WTC11 (cell line): ENCODE measurements at regions not wholly inside any gene's neighbourhood (a gene's known extent, or its start where the extent isn't known, plus 50 kb on each side); places are given as distances from the start of the nearest gene placed in this dataset.
"Not testable (repeated sequence)": the region's sequence is repeated elsewhere in the genome, so short reads cannot be mapped to it uniquely, and the experiment has no call there.

Experiments used
- ATAC-seq: fragments of 200-7000 bp; cut with Tn5 transposase; 2 replicates; pipeline ENCODE4 v1.10.0; 2021; ENCODE audit warnings: mild to moderate bottlenecking, moderate library complexity
- CTCF ChIA-PET: fragments of 300-600 bp; sonication (Branson Sonifier 250); formaldehyde crosslinking; loops from one replicate; lab custom pipeline; 2021; ENCODE audit warnings: antibody characterized with exemption; lab: Charles Lee
- POLR2A ChIA-PET: fragments of 350-600 bp; sonication (Branson Sonifier 250); formaldehyde crosslinking; loops from one replicate; lab custom pipeline; 2021; ENCODE audit warnings: antibody characterized with exemption; lab: Charles Lee
- DNase-seq: peaks from one replicate; pipeline ENCODE4 v3.0.0; 2021; ENCODE audit warnings: low spot score
- H3K27ac Mint-ChIP-seq: 2 replicates; pipeline ENCODE4 v1.8.0; 2021; ENCODE audit warnings: mixed read lengths
- H3K27me3 Mint-ChIP-seq: 2 replicates; pipeline ENCODE4 v1.8.0; 2021; ENCODE audit warnings: low read depth, mild to moderate bottlenecking, moderate library complexity, mixed read lengths
- H3K36me3 Mint-ChIP-seq: 2 replicates; pipeline ENCODE4 v1.8.0; 2021; ENCODE audit warnings: mixed read lengths
- H3K4me1 Mint-ChIP-seq: 2 replicates; pipeline ENCODE4 v1.8.0; 2022; ENCODE audit warnings: mixed read lengths
- H3K4me3 Mint-ChIP-seq: 2 replicates; pipeline ENCODE4 v1.8.0; 2021; ENCODE audit warnings: mild to moderate bottlenecking, moderate library complexity, mixed read lengths
- H3K9me3 Mint-ChIP-seq: 2 replicates; pipeline ENCODE4 v1.8.0; 2021; ENCODE audit warnings: mixed read lengths
- CBFB ChIP-seq: sonication (generic); formaldehyde crosslinking; IDR thresholded peaks from 2 replicates; pipeline ENCODE4 v1.8.1; 2022; ENCODE audit warnings: mild to moderate bottlenecking, low read depth, missing genetic modification reagents
- ELF4 ChIP-seq: sonication (generic); formaldehyde crosslinking; IDR thresholded peaks from 2 replicates; pipeline ENCODE4 v1.8.1; 2022; ENCODE audit warnings: low read depth, mild to moderate bottlenecking, moderate library complexity, missing genetic modification reagents
- EMX1 ChIP-seq: fragments of 250-450 bp; sonication (Bioruptor Pico); IDR thresholded peaks from 2 replicates; pipeline ENCODE4 v1.8.0; 2021; ENCODE audit warnings: mild to moderate bottlenecking
- ESRRA ChIP-seq: sonication (generic); formaldehyde crosslinking; IDR thresholded peaks from 2 replicates; pipeline ENCODE4 v1.8.1; 2022; ENCODE audit warnings: mild to moderate bottlenecking, missing genetic modification reagents, borderline replicate concordance
- GRHL2 ChIP-seq: fragments of 250-450 bp; sonication (Bioruptor Pico); IDR thresholded peaks from 2 replicates; pipeline ENCODE4 v1.8.0; 2022; ENCODE audit warnings: mild to moderate bottlenecking, moderate library complexity; ENCODE audit not compliant: insufficient replicate concordance, severe bottlenecking
- IRF2 ChIP-seq: sonication (generic); formaldehyde crosslinking; IDR thresholded peaks from 2 replicates; pipeline ENCODE4 v1.8.0; 2022; ENCODE audit warnings: low read depth, missing genetic modification reagents, borderline replicate concordance
- MYBL2 ChIP-seq: sonication (generic); formaldehyde crosslinking; IDR thresholded peaks from 2 replicates; pipeline ENCODE4 v1.8.1; 2023; ENCODE audit warnings: mild to moderate bottlenecking, moderate library complexity, missing genetic modification reagents
- NFE2L1 ChIP-seq: sonication (generic); formaldehyde crosslinking; IDR thresholded peaks from 2 replicates; pipeline ENCODE4 v1.8.1; 2023; ENCODE audit warnings: missing genetic modification reagents
- NFYB ChIP-seq: sonication (generic); formaldehyde crosslinking; conservative IDR thresholded peaks from 2 replicates; pipeline ENCODE4 v1.8.0; 2022; ENCODE audit warnings: low read depth, missing genetic modification reagents
- NR2C2 ChIP-seq: sonication (generic); formaldehyde crosslinking; IDR thresholded peaks from 2 replicates; pipeline ENCODE4 v1.8.0; 2022; ENCODE audit warnings: mild to moderate bottlenecking, missing genetic modification reagents
- RORB ChIP-seq: fragments of 250-450 bp; sonication (Bioruptor Pico); IDR thresholded peaks from 2 replicates; pipeline ENCODE4 v1.9.0; 2021; ENCODE audit warnings: mild to moderate bottlenecking
- SOX15 ChIP-seq: fragments of 250-450 bp; sonication (Bioruptor Pico); IDR thresholded peaks from 2 replicates; pipeline ENCODE4 v1.9.0; 2021; ENCODE audit warnings: mild to moderate bottlenecking
- TCF7 ChIP-seq: sonication (generic); formaldehyde crosslinking; IDR thresholded peaks from 2 replicates; pipeline ENCODE4 v1.8.0; 2022; ENCODE audit warnings: mild to moderate bottlenecking, low read depth, missing genetic modification reagents, moderate library complexity
- ZNF138 ChIP-seq: sonication (generic); formaldehyde crosslinking; conservative IDR thresholded peaks from 2 replicates; pipeline ENCODE4 v1.8.1; 2022; ENCODE audit warnings: mild to moderate bottlenecking, moderate library complexity, missing genetic modification reagents
- ZNF396 ChIP-seq: fragments of 250-450 bp; sonication (Bioruptor Pico); IDR thresholded peaks from 2 replicates; pipeline ENCODE4 v1.8.0; 2021; ENCODE audit warnings: mild to moderate bottlenecking, moderate library complexity, borderline replicate concordance
- TF ChIP-seq, protein P1 (sequence below): fragments of 250-450 bp; sonication (Bioruptor Pico); IDR thresholded peaks from 2 replicates; pipeline ENCODE4 v1.9.0; 2021; ENCODE audit warnings: mild to moderate bottlenecking
- TF ChIP-seq, protein P2 (sequence below): sonication (generic); formaldehyde crosslinking; IDR thresholded peaks from 2 replicates; pipeline ENCODE4 v1.8.0; 2023; ENCODE audit warnings: mild to moderate bottlenecking, missing genetic modification reagents
- TF ChIP-seq, protein P3 (sequence below): fragments of 250-450 bp; sonication (Bioruptor Pico); IDR thresholded peaks from 2 replicates; pipeline ENCODE4 v1.9.0; 2021; ENCODE audit warnings: mild to moderate bottlenecking, borderline replicate concordance

DNA sequence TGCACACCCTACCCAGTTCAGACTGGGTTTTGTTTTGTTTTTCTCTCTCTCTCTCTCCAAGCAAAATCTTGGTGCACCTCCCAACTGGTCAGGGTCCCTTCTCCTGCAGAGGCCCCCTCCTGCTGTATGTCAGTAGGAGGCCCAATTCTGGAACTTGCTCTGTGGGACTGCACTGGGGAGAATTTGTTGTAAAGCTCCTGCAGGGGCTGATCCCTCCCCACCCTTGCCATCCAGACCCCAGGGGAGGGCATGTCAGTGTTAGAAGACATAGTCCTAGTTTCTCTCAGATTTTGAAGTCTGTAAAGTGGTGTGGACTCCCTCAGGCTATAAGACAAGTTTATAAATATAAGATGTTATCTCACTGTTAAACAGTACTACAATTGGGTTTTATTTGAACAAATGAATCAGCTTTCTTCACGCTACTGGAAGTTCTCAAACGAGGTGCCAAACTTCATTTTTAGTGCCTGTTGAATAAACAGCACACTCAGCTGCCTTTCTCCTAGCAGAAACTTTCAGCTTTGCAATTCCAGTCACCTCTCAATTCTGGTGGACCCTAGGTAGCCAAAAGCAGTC, 88.6 kb upstream of the FRMPD3 start (continued):
- TF ChIP-seq CBFB = no peak

DNA sequence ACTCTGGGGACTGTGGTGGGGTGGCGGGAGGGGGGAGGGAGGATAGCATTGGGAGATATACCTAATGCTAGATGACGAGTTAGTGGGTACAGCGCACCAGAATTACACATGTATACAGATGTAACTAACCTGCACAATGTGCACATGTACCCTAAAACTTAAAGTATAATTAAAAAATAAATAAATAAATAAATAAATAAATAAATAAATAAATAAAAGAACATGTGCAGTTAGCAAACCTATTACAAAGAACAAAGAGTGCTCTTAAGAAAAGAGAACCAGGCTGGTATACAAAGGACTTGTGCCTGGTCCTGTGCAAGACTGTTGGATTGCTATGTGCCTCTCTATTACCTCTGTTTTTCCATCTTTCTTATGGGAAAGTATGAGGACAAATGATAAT, 79.3 kb upstream of the FRMPD3 start:
- CTCF ChIA-PET = interaction anchor here (0.9 kb wide), 1 partner anchor 97 kb away, joined by 4 read pairs; no protein-coding TSS in a partner anchor
- H3K36me3 Mint-ChIP-seq, ATAC-seq, H3K4me3 Mint-ChIP-seq, H3K9me3 Mint-ChIP-seq, POLR2A ChIA-PET, DNase-seq, H3K27ac Mint-ChIP-seq, H3K27me3 Mint-ChIP-seq: not testable (repeated sequence)
- H3K4me1 Mint-ChIP-seq = peaks cover 34% of the 10 kb centered on the region

DNA sequence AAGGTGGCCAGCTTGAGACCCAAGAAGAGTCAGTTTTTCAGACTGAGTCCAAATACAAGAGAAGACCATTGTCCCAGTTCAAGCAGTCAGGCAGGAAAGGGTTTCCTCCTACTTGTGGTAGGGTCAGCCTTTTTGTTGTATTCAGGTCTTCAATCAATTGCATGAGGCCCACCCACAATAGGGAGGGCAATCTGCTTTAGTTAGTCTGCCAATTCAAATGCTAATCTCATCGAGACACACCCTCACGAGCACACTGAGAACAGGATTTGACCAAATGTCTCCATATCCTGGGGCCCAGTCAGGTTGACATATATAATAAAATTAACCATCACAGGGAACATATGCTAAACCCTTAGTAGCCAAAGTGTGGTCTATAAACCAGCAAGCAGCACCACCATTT, 75.3 kb upstream of the FRMPD3 start:
- ATAC-seq (peak; percentile 98), DNase-seq (no peak)
- H3K4me1 Mint-ChIP-seq = peaks cover 36% of the 10 kb centered on the region
- CTCF ChIA-PET = no interaction called here
- no peak overlapping the region for H3K4me3 Mint-ChIP-seq
- POLR2A ChIA-PET = no interaction called here
- H3K27me3 Mint-ChIP-seq = no peaks in the 10 kb centered on the region
- H3K9me3 Mint-ChIP-seq = no peaks in the 10 kb centered on the region
- no peaks in the 10 kb centered on the region for H3K36me3 Mint-ChIP-seq
- TF ChIP-seq, protein P1, sequence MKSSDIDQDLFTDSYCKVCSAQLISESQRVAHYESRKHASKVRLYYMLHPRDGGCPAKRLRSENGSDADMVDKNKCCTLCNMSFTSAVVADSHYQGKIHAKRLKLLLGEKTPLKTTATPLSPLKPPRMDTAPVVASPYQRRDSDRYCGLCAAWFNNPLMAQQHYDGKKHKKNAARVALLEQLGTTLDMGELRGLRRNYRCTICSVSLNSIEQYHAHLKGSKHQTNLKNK (CRISPR knock-in tag) = no peak
- TF ChIP-seq ZNF138 (CRISPR knock-in tag) (no peak), NFYB (no peak), TCF7 (CRISPR knock-in tag) (no peak), MYBL2 (CRISPR knock-in tag) (no peak), NFE2L1 (no peak), GRHL2 (no peak), RORB (CRISPR knock-in tag) (no peak), SOX15 (no peak), ZNF396 (no peak), NR2C2 (no peak), IRF2 (CRISPR knock-in tag) (no peak), EMX1 (CRISPR knock-in tag) (no peak), ELF4 (CRISPR knock-in tag) (no peak), ESRRA (CRISPR knock-in tag) (no peak)
- TF ChIP-seq, protein P2, sequence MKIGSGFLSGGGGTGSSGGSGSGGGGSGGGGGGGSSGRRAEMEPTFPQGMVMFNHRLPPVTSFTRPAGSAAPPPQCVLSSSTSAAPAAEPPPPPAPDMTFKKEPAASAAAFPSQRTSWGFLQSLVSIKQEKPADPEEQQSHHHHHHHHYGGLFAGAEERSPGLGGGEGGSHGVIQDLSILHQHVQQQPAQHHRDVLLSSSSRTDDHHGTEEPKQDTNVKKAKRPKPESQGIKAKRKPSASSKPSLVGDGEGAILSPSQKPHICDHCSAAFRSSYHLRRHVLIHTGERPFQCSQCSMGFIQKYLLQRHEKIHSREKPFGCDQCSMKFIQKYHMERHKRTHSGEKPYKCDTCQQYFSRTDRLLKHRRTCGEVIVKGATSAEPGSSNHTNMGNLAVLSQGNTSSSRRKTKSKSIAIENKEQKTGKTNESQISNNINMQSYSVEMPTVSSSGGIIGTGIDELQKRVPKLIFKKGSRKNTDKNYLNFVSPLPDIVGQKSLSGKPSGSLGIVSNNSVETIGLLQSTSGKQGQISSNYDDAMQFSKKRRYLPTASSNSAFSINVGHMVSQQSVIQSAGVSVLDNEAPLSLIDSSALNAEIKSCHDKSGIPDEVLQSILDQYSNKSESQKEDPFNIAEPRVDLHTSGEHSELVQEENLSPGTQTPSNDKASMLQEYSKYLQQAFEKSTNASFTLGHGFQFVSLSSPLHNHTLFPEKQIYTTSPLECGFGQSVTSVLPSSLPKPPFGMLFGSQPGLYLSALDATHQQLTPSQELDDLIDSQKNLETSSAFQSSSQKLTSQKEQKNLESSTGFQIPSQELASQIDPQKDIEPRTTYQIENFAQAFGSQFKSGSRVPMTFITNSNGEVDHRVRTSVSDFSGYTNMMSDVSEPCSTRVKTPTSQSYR = no peak
- TF ChIP-seq, protein P3, sequence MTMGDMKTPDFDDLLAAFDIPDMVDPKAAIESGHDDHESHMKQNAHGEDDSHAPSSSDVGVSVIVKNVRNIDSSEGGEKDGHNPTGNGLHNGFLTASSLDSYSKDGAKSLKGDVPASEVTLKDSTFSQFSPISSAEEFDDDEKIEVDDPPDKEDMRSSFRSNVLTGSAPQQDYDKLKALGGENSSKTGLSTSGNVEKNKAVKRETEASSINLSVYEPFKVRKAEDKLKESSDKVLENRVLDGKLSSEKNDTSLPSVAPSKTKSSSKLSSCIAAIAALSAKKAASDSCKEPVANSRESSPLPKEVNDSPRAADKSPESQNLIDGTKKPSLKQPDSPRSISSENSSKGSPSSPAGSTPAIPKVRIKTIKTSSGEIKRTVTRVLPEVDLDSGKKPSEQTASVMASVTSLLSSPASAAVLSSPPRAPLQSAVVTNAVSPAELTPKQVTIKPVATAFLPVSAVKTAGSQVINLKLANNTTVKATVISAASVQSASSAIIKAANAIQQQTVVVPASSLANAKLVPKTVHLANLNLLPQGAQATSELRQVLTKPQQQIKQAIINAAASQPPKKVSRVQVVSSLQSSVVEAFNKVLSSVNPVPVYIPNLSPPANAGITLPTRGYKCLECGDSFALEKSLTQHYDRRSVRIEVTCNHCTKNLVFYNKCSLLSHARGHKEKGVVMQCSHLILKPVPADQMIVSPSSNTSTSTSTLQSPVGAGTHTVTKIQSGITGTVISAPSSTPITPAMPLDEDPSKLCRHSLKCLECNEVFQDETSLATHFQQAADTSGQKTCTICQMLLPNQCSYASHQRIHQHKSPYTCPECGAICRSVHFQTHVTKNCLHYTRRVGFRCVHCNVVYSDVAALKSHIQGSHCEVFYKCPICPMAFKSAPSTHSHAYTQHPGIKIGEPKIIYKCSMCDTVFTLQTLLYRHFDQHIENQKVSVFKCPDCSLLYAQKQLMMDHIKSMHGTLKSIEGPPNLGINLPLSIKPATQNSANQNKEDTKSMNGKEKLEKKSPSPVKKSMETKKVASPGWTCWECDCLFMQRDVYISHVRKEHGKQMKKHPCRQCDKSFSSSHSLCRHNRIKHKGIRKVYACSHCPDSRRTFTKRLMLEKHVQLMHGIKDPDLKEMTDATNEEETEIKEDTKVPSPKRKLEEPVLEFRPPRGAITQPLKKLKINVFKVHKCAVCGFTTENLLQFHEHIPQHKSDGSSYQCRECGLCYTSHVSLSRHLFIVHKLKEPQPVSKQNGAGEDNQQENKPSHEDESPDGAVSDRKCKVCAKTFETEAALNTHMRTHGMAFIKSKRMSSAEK = no peak
- H3K27ac Mint-ChIP-seq = no peak overlapping the region
